ENCODE measurements at regions not wholly inside any gene's neighbourhood (a gene's known extent, or its start where the extent isn't known, plus 50 kb on each side); places are given as distances from the start of the nearest gene placed in this dataset.

DNA sequence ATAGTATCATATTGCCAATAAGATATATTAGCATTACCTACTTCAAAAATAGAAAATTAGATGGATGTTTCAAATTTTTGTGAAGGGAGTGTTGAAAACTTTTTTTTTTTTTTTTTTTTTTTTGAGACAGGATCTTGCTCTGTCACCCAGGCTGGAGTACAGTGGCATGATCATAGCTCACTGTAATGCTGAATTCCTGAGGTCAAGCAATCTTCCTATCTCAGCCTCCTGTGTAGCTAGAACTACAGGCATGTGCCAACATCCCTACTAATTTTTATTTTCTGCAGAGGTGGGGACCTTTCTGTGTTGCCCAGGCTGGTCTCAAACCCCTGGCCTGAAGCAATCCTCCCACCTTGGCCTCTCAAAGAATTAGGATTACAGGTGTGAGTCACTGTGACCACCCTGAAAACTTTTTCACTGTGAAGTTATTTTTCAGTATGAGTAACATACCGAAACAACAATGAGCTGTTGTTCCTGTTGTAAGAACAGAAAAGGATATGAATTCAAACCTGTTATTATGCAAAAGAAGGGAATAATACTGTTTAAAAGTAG lies 266.9 kb downstream of the NEBL start:
- no peaks in the 10 kb centered on the region for H3K9me3 ChIP-seq
- H3K27me3 ChIP-seq, result no peaks in the 10 kb centered on the region
- TF ChIP-seq, protein P1, sequence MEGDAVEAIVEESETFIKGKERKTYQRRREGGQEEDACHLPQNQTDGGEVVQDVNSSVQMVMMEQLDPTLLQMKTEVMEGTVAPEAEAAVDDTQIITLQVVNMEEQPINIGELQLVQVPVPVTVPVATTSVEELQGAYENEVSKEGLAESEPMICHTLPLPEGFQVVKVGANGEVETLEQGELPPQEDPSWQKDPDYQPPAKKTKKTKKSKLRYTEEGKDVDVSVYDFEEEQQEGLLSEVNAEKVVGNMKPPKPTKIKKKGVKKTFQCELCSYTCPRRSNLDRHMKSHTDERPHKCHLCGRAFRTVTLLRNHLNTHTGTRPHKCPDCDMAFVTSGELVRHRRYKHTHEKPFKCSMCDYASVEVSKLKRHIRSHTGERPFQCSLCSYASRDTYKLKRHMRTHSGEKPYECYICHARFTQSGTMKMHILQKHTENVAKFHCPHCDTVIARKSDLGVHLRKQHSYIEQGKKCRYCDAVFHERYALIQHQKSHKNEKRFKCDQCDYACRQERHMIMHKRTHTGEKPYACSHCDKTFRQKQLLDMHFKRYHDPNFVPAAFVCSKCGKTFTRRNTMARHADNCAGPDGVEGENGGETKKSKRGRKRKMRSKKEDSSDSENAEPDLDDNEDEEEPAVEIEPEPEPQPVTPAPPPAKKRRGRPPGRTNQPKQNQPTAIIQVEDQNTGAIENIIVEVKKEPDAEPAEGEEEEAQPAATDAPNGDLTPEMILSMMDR (IDR thresholded peaks at IDR 0.05), result no peak
- H3K4me1 ChIP-seq (ENCODE audit: control insufficient read depth in 1 of 2, insufficient read depth in 1 of 2, low read depth in 1 of 2, low read length in 1 of 2), result no peaks in the 10 kb centered on the region
- no peak overlapping the region for H3K4me3 ChIP-seq (ENCODE audit: low read depth in 1 of 2, low read length in 1 of 2)
- no peak overlapping the region for H3K27ac ChIP-seq
- H3K36me3 ChIP-seq, result no peaks in the 10 kb centered on the region

DNA sequence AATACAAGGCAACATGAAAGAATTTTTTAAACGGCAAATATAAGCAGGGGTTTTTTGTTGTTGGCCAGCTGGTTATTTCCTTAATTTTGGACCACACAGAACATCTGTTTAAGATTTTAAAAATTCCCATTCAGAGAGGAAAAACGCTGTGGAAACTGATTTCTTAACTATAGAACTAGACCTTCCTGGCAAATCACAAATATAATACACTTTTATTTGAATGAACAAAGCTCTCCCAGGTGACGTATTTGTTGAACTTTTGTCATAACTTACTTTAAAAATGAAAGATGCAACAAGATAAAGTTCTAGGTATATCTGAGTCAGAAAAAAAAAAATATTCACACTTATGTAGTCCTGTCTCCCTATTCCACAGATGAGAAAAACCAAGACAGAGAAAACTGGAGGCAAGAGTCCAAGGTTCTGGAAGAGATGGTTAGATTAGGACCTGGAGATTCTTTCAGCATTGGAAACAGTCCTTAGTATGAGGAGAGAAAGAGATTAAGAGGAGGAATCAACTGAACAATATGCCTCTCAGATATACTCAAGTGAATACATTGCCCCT lies 269.1 kb downstream of the NEBL start:
- H3K27ac ChIP-seq, result no peak overlapping the region
- no peaks in the 10 kb centered on the region for H3K27me3 ChIP-seq
- H3K4me1 ChIP-seq (ENCODE audit: control insufficient read depth in 1 of 2, insufficient read depth in 1 of 2, low read depth in 1 of 2, low read length in 1 of 2), result no peaks in the 10 kb centered on the region
- H3K36me3 ChIP-seq, result no peaks in the 10 kb centered on the region
- no peak overlapping the region for H3K4me3 ChIP-seq (ENCODE audit: low read depth in 1 of 2, low read length in 1 of 2)
- TF ChIP-seq, protein P1 (IDR thresholded peaks at IDR 0.05), result no peak
- no peaks in the 10 kb centered on the region for H3K9me3 ChIP-seq

DNA sequence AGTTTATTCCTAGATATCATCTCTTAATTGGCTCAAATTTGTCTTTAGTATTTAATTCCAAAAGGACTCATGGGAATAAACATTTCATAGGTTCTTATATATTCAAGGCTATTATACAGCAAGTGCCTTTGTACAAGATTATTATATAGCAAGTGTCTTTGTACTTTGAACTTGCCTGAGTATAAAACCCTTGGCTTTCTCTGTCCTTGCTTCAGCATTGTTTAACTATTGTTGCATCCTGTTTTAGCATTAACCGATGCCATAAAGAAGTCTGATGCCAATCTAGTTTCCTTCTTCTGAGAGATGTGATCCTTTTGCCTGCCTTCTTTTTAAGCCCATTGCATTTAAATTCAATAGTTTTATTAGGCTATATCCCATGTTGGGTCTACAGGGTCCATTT lies 270.0 kb downstream of the NEBL start:
- H3K36me3 ChIP-seq, result no peaks in the 10 kb centered on the region
- TF ChIP-seq, protein P1 (IDR thresholded peaks at IDR 0.05), result no peak

DNA sequence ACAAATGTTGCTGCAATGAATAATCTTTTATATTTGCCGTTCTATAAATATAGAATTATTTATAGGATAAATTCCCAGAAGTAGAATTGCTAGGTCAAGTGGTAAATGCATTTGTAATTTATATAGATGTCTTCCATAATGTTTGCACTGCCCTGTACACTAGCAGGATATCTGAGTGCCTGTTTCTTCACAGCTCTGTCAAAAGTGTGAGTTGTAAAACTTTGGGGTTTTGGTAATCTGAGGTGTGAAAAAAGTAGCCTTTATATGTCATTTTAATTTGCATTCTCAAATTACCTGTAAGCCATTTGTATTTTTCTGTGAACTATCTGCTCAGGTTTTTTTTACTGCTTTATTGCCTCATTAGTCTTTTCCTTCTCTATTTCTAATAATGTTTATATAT lies 271.2 kb downstream of the NEBL start:
- Histone ChIP-seq H3K9me3 (no peaks in the 10 kb centered on the region), H3K36me3 (no peaks in the 10 kb centered on the region), H3K27ac (no peak overlapping the region), H3K27me3 (no peaks in the 10 kb centered on the region), H3K4me3 (ENCODE audit: low read depth in 1 of 2, low read length in 1 of 2) (no peak overlapping the region), H3K4me1 (ENCODE audit: control insufficient read depth in 1 of 2, insufficient read depth in 1 of 2, low read depth in 1 of 2, low read length in 1 of 2) (no peaks in the 10 kb centered on the region)
- TF ChIP-seq, protein P1 (IDR thresholded peaks at IDR 0.05), result no peak

More for the DNA sequence above, 270.0 kb downstream of the NEBL start:
- Histone ChIP-seq H3K27ac (no peak overlapping the region), H3K27me3 (no peaks in the 10 kb centered on the region), H3K4me3 (ENCODE audit: low read depth in 1 of 2, low read length in 1 of 2) (no peak overlapping the region), H3K4me1 (ENCODE audit: control insufficient read depth in 1 of 2, insufficient read depth in 1 of 2, low read depth in 1 of 2, low read length in 1 of 2) (no peaks in the 10 kb centered on the region), H3K9me3 (no peaks in the 10 kb centered on the region)

DNA sequence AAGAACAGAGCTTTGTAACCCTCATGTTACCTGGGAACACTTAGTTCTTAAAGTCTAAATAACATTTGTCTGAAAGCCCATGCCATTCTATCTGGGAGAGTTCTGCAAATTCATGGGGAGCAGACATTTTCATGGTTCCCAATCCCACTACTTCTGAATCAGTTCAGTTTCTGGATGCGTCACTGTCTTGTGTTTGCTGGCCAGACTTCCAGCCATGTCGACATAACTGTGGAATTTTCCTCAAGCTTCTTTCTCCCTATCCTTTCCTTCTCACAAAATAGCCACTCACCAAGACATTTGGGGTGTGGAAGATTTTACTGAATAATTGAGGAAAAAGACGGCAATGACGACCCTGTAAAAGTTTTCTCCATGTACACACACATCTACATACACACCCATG lies 272.5 kb downstream of the NEBL start:
- no peak overlapping the region for H3K27ac ChIP-seq
- H3K4me3 ChIP-seq (ENCODE audit: low read depth in 1 of 2, low read length in 1 of 2), result no peak overlapping the region
- TF ChIP-seq, protein P1 (IDR thresholded peaks at IDR 0.05), result no peak
- no peaks in the 10 kb centered on the region for H3K4me1 ChIP-seq (ENCODE audit: control insufficient read depth in 1 of 2, insufficient read depth in 1 of 2, low read depth in 1 of 2, low read length in 1 of 2)
- no peaks in the 10 kb centered on the region for H3K27me3 ChIP-seq
- no peaks in the 10 kb centered on the region for H3K36me3 ChIP-seq
- H3K9me3 ChIP-seq, result no peaks in the 10 kb centered on the region

Measured in neutrophil (primary cell).